GM19468 (cell line): ENCODE measurements at regions not wholly inside any gene's neighbourhood (a gene's known extent, or its start where the extent isn't known, plus 50 kb on each side); places are given as distances from the start of the nearest gene placed in this dataset.
"Not testable (repeated sequence)": the region's sequence is repeated elsewhere in the genome, so short reads cannot be mapped to it uniquely, and the experiment has no call there.

ENCODE experiments used
- ATAC-seq: cut with Tn5 transposase; IDR thresholded peaks from one replicate; pipeline ENCODE4 v1.9.1; 2021; ENCODE audit warnings: mild to moderate bottlenecking, moderate library complexity, moderate number of reproducible peaks; ENCODE audit not compliant: unreplicated experiment; ENCODE audit errors: extremely low read depth

DNA sequence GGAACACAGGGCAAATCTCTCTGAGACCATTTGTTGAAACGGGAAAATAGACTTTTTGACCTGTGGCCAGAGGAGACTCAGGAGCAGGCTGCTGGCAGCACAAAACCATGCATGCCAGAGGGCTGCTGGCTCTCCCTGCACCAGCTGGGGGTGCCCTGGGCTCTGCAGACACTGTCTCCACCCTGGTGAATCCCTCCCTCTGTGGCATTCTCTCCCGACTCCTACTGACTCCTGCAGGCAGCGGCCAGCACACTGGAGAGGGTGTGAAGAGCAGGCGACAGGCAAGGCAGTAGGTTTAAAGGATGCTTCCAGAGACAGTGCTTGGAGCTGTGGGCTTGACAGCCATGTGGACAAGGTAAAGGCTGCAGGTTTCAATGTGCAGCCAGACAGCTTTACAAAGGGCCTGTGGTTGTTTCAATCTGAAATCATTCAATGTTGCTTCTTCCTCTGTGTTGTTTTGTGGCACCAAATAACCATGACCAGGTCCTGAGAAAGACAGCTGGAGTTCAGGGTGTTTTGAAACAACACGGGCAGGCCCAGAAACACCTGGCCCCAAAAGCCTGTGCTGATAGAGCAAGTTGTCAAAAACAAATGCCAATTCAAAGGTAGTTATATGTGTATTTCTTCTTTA, 431.0 kb upstream of the ATP10A start:
- no peak for ATAC-seq

DNA sequence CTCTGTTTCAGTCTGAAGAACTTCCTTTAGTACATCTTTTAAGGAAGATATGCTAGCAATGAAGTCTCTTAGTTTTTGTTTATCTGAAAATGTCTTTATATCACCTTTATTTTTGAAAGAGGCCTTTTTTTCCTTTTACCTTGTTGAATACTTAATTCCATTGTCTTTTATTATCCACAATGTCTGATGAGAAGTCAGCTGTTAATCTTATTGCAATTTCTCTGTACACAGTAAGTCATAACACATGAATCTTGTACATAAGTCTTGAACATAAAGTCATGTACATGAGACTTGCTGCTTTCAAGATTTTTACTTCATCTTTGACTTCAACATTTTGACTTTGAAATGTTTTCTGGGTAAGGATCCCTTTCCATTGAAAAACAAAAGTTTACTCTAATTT, 424.3 kb upstream of the ATP10A start:
- no peak for ATAC-seq

DNA sequence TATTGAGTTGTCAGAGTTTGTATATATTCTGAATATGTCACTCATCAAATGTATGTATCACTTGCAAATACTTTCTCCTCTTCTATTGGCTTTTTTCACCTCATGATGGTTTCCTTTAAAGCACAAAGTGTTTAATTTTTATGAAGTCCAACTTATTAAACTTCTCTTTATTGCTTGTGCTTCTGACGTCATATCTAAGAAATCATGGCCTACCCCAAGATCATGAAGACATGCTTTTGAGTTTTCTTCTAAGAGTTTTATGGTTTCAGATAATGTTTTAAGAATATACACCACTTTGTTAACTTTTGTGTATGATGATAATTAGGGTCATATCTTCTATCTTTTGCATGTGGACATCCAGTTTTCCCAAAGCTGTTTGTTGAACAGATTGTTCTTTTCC, 417.2 kb upstream of the ATP10A start:
- no peak for ATAC-seq

DNA sequence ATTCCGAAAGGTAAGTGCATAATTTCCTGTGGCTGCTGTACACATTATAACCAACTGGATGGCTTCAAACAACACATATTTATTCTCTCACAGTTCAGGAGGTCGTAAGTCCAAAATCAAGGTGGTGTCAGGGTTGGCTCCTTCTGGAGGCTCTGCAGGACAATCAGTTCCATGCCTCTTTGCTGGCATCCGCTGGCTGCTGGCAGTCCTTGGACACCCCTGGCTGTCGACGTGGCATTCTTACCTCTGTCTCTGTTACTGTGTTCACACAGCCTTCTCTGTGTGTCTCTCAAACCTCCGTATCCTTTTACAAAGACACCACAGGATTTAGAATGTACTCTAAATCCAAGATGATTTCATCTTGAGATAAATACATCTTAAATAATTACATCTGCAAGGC, 398.8 kb upstream of the ATP10A start:
- ATAC-seq = no peak

DNA sequence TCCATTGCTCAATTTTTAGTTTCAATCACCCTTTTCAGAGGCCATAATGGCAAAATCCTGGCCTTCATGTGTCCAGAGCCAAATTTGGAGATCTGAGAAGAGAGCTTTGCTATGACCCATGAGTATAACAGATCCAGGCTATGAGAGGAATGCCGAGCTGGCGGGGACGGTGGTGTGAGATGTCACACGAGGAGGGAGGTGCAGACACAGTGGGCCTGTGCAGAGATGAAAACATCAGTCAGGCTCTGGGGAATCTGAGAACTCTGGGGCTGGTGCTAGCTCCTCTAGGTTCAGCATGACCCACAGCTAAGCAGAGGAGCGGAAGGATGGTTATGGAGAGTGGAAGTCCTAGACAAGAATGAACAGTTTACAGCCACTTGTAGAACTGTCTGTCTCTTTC, 398.3 kb upstream of the ATP10A start:
- ATAC-seq = no peak

DNA sequence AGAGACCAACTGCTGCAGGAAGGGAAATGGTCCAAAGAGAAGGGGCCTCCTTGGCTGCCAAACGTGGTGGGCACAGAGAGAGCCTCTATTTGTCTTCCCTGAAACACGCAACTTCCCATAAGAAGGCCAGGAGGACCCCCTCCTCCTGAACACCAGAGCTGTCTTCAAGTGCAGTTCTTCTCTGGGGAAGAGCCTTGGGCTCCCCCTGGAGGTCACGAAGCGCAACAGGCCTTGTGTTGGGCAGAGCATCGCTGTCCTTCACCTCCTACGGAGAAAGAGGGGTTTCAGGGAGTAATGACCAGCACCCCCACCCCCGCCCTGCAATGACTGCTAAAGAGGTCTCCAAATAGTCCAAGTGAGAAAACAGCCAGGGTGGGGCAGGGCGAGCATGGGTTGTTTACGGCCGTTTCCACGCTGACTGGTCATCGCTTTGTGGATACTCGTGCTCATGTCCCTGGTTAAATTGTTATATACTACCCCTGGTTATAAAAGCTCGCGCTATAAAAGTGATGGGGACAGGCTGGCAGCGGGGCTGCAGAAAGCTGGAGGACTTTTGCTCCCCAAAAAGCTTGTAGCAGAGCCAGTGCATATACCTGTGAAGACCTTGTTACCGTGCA, 397.5 kb upstream of the ATP10A start:
- ATAC-seq = no peak

DNA sequence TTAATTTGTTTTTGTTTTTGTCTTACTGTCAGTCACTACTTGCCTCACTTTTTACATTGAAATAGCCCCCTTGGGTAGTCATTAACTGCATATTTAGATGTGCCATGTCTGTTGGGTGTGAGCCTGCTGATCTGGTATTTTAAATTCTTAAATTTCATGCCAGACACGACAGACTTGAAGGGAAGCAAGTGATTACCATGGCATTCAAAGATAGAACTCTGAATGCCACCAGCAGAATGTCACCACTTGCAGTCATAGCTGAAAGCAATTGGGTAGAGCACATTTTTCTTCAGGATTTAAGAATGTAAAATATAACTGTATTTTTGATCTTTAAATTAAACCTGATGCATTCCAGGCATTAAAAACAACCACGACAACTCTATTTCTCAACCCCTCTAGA, 396.5 kb upstream of the ATP10A start:
- no peak for ATAC-seq

DNA sequence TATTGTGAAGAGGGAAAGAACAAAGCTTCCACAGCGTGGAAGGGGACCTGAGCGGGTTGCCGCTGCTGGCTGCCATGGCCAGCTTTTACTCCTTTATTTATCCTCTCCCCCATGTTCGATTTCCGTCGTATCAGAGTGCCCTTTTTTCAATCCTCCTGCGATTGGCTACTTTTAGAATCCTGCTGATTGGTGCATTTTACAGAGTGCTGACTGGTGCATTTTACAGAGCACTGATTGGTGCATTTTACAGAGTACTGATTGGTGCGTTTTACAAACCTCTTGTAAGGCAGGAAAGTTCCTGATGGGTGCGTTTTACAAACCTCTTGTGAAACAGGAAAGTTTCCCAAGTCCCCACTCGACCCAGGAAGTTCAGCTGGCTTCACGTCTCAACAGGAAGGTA, 381.7 kb upstream of the ATP10A start:
- ATAC-seq = not testable (repeated sequence)

DNA sequence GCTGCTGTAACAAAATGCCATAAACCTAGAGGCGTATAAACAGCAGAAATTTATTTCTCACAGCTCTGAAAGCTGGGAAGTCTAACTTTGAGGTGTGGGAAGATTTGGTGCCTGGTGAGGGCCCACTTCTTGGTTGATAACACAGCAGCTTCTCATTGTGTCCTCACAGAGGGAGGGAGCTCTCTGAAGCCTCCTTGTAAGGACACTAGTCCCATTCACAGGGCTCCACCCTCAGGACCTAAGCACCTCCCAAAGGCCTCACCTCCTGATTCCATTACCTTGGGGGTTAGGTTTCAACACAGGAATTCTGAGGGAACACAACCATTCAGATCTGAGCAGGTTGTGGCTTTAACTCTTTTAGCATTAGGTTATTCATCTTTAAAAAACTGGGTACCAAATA, 380.3 kb upstream of the ATP10A start:
- ATAC-seq = no peak

DNA sequence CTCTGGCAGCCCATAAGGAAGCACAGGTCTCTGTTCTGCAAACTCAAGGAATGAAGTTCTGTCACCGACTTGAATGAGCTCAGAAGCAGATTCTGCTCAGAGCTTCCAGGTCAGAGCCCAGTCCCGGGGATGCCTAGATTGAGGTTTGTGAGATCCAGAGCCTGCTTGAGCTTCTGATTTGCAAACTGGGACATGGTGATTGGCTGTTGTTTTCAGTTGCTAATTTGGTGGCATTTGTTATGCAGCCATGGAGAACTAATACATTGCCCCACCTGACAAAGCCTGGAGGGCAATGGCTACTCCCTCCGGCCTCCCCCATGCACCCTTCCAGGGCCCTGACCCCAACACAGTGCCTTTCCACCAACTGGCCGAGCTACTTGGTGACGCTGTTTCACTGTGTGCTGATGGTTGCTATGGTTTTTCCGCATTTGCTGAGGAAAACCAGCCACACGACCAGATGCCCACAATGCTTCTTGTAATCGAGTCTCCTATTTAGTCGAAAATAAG, 379.5 kb upstream of the ATP10A start:
- ATAC-seq = no peak

DNA sequence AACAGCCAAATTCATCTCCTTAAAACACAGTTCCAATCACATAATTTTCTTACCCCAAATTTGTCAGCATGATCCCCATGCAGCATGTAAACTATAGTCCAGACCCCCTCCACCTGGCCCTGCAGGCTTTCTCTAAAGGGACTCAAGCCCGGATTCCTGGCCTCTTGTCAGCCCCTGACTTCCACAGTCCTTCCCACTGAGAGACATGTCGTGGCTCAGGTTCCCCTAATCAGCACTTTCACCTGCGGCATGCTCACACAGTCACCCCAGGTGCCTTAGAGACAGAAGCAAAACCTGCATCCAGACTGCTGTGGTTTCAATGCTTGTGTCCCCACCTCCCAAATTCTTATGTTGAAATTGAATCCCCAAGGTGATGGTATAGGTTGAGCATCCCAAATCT, 372.7 kb upstream of the ATP10A start:
- ATAC-seq = no peak

DNA sequence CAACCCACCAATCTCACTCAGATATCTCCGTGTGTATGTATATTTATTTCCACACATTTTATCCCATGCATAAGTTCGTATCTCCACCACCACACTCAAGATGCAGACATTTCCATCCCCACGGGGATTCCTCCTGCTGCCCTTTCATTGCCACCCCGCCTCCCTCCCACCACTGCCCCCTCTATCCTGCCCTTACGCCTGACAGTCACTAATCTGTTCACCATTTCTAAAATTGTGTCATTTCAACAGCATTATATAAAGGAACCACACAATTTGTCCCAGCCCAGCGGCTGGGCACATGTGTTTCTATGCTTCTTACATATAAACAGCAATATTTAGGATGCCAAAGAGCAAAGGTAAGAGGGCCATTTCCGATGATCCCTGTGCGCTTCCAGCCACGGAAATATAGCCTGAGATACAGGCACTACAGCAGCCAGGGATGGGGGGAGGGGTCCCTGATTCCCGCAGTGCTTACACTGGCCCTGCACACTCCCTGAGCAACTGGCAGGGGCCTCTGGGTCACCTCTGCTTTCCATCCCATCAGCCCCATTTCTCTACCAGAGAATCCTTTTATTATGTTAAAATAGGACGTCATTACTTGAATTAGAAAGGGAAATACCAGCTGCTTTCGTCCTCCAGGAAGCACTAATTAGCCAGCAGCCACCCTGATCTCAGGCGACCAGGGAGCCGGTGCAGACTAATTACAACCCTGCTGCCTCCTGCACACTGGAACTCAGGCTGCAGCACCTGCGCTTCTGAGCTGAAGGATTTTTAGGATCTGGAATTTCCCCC, 372.0 kb upstream of the ATP10A start:
- no peak for ATAC-seq

DNA sequence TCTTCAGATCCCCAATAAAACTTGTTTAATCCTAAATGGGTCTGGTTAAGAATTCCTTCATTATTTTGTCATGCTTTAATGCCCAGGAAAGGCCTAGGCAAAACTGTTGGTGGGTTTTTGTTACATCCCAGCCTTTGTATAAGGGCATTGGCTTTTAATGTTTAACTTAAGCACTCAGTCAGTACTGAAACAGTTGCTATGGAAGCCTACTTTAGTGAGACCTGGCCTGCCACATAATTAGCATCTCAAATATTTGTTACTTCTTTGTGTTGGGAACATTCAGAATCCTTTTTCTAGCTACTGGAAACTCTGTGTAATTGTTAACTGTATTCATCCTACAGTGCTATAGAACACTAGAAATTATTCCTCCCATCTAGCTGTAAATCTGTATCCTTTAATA, 369.6 kb upstream of the ATP10A start:
- ATAC-seq = no peak

DNA sequence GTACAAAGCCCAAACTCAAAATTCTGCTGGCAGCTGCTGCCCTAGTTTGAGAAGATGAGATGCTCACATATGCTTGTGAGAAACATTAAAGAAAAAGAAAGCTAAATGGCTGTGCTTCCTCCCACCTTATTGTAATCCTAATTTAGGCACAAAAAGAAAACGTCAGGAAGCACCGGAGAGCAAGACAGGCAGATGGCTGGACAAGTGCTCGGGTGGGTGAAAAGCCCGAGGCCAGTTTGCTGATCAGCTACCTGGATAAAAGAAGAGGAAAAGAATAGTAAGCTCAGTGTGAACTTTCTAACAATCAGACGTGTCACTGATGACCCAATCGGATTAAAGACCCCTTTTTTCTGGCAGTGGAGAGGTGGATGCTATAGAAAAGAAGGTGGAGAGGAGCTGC, 368.0 kb upstream of the ATP10A start:
- no peak for ATAC-seq

DNA sequence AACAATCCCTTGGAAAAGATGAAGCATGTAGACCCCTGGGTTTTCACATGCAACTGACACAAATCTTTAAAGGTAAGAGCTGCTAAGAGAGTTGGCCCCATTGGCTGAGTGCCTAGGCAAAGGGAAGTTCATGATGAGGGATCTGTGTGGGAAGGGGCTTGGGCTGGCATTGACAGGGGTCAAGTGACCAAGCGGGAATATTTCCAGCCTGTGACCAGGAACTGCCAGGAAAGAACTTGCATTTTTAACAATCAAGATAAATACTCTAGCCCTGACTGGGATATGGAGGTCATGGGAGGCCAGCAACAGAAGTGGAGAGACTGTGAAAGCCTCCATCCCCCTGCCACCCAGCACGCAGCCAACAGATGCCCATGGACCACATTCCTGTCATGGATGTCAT, 361.1 kb upstream of the ATP10A start:
- no peak for ATAC-seq

DNA sequence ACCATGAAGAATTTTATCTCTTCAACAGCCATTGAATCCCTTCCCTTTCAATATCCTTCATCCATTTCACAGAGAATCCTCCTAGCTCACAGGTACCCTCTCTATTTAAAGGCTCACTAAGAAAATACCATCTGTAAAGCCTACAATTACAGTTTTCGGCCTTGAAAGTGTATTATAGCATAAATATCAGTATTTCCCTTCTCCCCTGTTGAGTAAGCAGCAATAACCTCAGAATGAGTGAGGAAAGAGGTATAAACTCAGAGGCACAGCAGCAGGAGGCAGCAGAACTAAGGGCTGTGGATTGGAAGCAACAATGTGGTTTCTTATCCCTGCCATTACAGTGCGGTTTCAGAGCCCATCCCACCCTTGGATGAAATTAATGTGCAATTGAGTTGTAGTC, 360.6 kb upstream of the ATP10A start:
- no peak for ATAC-seq

DNA sequence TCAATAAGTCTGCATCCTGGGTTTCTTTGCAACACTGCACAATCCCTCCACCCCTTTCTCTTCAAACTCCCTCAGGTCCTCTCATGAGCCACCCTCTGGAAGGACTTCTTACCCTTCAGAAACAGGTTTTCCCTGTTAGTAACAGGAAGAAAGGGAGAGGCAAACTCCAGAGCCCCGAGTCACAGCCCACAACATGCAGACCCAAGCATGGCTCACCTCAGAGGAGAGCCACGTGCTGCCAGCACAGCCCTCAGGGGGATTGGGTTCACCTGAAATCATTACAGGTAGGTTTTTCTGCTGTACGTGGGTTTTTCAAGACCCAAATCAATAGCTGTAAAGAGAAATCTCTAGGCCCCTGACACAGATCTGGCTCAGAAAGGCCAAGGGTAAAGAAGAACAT, 359.7 kb upstream of the ATP10A start:
- ATAC-seq = no peak

DNA sequence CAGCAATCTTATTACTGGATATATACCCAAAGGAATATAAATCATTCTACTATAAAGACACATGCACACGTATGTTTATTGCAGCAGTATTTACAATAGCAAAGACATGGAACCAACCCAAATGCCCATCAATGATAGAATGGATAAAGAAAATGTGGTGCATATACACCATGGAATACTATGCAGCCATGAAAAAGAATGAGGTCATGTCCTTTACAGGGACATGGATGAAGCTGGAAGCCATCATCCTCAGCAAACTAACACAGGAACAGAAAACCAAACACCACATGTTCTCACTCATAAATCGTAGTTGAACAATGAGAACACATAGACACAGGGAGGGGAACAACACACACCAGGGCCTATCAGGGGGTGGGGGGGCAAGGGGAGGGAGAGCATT, 353.9 kb upstream of the ATP10A start:
- not testable (repeated sequence) for ATAC-seq

DNA sequence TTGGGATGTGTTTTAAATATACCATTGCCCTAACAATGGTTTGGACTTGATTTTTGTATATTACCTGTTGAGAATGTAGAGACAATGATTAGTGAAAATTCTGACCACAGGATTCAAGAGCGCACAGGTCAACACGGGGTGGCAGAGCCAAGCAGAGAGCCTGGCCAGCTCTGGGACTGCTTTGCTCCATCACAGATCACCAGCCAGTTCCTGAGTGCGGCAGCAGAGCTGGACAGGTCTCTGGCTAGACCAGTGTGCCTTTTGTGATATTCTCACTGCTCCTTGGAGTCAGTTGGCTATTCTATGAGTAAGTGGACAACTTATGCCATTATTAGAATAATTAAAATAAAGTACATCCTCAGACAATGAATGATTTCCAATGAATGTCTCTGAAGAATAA, 351.2 kb upstream of the ATP10A start:
- no peak for ATAC-seq

DNA sequence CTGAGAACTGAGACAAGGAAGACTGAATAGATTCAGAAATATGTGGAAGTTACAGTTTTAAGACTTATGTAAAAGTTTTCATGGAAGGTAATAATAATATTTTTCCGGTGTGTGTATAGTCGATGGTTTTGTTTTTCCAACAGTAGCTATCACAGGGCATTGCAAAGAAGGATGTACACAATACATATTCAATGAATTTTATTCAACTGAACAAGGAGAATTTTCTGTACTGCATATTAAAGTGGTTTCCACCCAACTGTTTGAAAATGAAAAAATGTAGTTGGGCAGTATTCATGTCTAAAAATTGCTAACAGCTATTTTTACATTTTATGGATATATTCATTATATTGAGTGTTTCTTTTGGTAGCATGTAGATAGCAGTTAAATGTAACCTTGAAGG, 350.3 kb upstream of the ATP10A start:
- no peak for ATAC-seq

DNA sequence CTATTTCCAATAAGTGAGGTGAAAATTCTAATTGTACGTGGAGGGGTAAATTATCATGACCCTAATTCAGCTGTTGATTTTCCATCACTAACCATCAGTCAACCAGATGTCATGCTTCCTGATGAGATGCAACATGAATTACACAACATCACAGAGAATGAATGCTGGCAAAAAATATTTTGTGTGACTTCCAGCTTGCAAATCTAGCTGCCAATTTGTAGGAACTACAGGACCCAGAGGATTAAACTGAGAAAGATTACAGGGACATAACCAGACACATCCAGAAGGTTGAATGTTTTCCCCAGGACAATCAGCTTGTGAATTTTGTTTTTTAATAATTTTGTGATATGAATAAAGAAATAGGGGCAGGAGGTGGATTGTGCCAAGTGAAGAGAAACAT, 349.0 kb upstream of the ATP10A start:
- ATAC-seq = no peak
